K562 (cell line): ENCODE measurements at regions not wholly inside any gene's neighbourhood (a gene's known extent, or its start where the extent isn't known, plus 50 kb on each side); places are given as distances from the start of the nearest gene placed in this dataset.

Experiments
- ARNT ChIP-seq, 2 experiments: fragments of 450-650 bp; IDR thresholded peaks; 2 replicates each; pipeline ENCODE4 v1.6.1; 2016; ENCODE audit warnings: mild to moderate bottlenecking in 1 of 2
- CEBPG ChIP-seq, 3 experiments: fragments of 200-800 bp in 1 of 3; sonication (Bioruptor generic) in 1 of 3; sonication (generic) in 1 of 3; formaldehyde crosslinking in 1 of 3; IDR thresholded peaks in 2 of 3; conservative IDR thresholded peaks in 1 of 3; 2 replicates each; pipeline versions ENCODE4 v1.6.1 to v1.8.0; 2016 to 2022; ENCODE audit warnings: missing compliant biosample characterization in 2 of 3, missing genetic modification characterization in 2 of 3, mild to moderate bottlenecking in 1 of 3, missing genetic modification reagents in 1 of 3
- CSDE1 ChIP-seq, 2 experiments: fragments of 450-650 bp; IDR thresholded peaks; 2 replicates each; pipeline ENCODE4 v1.6.1; 2016; ENCODE audit warnings: mild to moderate bottlenecking in 1 of 2
- GATA2 ChIP-seq: sonication (generic); formaldehyde crosslinking; IDR thresholded peaks from 2 replicates; pipeline ENCODE4 v1.4.0; 2020; ENCODE audit warnings: mild to moderate bottlenecking, missing genetic modification reagents
- HNRNPK ChIP-seq: fragments of 200-400 bp; formaldehyde crosslinking; IDR thresholded peaks from one replicate; pipeline ENCODE4 v1.6.1; 2018; ENCODE audit warnings: mild to moderate bottlenecking, low read depth, low read length; ENCODE audit not compliant: poor library complexity, severe bottlenecking
- NBN ChIP-seq: fragments of 450-650 bp; IDR thresholded peaks from 2 replicates; pipeline ENCODE4 v1.6.1; 2016; ENCODE audit warnings: low read depth, mild to moderate bottlenecking
- NCOA1 ChIP-seq: fragments of 450-650 bp; IDR thresholded peaks from 2 replicates; pipeline ENCODE4 v1.6.1; 2016; ENCODE audit warnings: low read depth
- PHTF2 ChIP-seq: fragments of 250-450 bp; sonication (Bioruptor Pico); IDR thresholded peaks from 2 replicates; pipeline ENCODE4 v1.5.0; 2021; ENCODE audit warnings: mild to moderate bottlenecking
- RFX1 ChIP-seq: fragments of 450-650 bp; IDR thresholded peaks from 2 replicates; pipeline ENCODE4 v1.6.1; 2016; ENCODE audit warnings: mild to moderate bottlenecking, moderate library complexity
- STAT5A ChIP-seq: IDR thresholded peaks from 2 replicates; pipeline ENCODE4 v1.6.1; 2012; ENCODE audit warnings: low read length, inconsistent platforms, borderline replicate concordance
- U2AF2 ChIP-seq: fragments of 200-400 bp; formaldehyde crosslinking; optimal IDR thresholded peaks from 2 replicates; pipeline ENCODE3; 2017; ENCODE audit warnings: low read depth, mild to moderate bottlenecking, low read length
- ZNF57 ChIP-seq: fragments of 450-650 bp; formaldehyde crosslinking; IDR thresholded peaks from 2 replicates; pipeline ENCODE4 v1.4.0; 2020; ENCODE audit warnings: mild to moderate bottlenecking, moderate library complexity
- ZNF699 ChIP-seq: fragments of 250-450 bp; sonication (Bioruptor Pico); IDR thresholded peaks from 2 replicates; pipeline ENCODE4 v1.8.0; 2021; ENCODE audit warnings: mild to moderate bottlenecking, moderate library complexity; ENCODE audit not compliant: insufficient replicate concordance
- TF ChIP-seq, protein P1 (sequence below): sonication (generic); formaldehyde crosslinking; IDR thresholded peaks from 2 replicates; pipeline ENCODE4 v1.8.0; 2023; ENCODE audit warnings: mild to moderate bottlenecking, missing genetic modification reagents
- TF ChIP-seq, protein P2 (sequence below): fragments of 250-450 bp; sonication (Bioruptor Pico); IDR thresholded peaks from 2 replicates; pipeline ENCODE4 v1.6.1; 2021; ENCODE audit warnings: mild to moderate bottlenecking
- TF ChIP-seq, protein P3 (sequence below), 2 experiments: fragments of 450-650 bp; formaldehyde crosslinking in 1 of 2; IDR thresholded peaks; 2 replicates each; pipeline versions ENCODE4 v1.4.0 to v1.6.1; 2014 to 2020; ENCODE audit warnings: mild to moderate bottlenecking in 2 of 2, borderline replicate concordance in 1 of 2, low read depth in 1 of 2

DNA sequence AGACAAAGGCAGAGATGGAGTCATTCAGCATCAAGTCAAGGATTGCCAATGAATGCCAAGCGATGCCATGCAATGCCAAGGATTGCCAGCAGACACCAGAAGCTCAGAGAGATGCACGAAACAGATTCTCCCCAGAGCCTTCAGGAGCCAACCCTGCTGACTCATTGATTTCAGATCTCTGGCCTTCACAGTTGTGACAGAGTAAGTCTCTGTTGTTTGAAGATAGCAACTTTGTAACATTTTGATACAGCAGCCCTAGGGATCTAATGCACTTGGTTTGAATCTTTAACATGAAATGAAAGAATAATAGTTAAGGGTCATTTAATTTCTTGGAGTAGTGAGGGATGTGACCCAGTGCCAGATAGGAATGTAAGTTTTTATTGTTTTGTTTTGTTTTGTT is 287.4 kb upstream of the RUNX1 start (continued):
- TF ChIP-seq, protein P1, sequence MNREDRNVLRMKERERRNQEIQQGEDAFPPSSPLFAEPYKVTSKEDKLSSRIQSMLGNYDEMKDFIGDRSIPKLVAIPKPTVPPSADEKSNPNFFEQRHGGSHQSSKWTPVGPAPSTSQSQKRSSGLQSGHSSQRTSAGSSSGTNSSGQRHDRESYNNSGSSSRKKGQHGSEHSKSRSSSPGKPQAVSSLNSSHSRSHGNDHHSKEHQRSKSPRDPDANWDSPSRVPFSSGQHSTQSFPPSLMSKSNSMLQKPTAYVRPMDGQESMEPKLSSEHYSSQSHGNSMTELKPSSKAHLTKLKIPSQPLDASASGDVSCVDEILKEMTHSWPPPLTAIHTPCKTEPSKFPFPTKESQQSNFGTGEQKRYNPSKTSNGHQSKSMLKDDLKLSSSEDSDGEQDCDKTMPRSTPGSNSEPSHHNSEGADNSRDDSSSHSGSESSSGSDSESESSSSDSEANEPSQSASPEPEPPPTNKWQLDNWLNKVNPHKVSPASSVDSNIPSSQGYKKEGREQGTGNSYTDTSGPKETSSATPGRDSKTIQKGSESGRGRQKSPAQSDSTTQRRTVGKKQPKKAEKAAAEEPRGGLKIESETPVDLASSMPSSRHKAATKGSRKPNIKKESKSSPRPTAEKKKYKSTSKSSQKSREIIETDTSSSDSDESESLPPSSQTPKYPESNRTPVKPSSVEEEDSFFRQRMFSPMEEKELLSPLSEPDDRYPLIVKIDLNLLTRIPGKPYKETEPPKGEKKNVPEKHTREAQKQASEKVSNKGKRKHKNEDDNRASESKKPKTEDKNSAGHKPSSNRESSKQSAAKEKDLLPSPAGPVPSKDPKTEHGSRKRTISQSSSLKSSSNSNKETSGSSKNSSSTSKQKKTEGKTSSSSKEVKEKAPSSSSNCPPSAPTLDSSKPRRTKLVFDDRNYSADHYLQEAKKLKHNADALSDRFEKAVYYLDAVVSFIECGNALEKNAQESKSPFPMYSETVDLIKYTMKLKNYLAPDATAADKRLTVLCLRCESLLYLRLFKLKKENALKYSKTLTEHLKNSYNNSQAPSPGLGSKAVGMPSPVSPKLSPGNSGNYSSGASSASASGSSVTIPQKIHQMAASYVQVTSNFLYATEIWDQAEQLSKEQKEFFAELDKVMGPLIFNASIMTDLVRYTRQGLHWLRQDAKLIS (CRISPR knock-in tag), result no peak
- TF ChIP-seq ZNF699 (CRISPR knock-in tag), result no peak
- TF ChIP-seq STAT5A, result no peak
- TF ChIP-seq, protein P2, sequence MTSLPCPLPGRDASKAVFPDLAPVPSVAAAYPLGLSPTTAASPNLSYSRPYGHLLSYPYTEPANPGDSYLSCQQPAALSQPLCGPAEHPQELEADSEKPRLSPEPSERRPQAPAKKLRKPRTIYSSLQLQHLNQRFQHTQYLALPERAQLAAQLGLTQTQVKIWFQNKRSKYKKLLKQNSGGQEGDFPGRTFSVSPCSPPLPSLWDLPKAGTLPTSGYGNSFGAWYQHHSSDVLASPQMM (CRISPR knock-in tag), result no peak
- TF ChIP-seq, protein P3, sequence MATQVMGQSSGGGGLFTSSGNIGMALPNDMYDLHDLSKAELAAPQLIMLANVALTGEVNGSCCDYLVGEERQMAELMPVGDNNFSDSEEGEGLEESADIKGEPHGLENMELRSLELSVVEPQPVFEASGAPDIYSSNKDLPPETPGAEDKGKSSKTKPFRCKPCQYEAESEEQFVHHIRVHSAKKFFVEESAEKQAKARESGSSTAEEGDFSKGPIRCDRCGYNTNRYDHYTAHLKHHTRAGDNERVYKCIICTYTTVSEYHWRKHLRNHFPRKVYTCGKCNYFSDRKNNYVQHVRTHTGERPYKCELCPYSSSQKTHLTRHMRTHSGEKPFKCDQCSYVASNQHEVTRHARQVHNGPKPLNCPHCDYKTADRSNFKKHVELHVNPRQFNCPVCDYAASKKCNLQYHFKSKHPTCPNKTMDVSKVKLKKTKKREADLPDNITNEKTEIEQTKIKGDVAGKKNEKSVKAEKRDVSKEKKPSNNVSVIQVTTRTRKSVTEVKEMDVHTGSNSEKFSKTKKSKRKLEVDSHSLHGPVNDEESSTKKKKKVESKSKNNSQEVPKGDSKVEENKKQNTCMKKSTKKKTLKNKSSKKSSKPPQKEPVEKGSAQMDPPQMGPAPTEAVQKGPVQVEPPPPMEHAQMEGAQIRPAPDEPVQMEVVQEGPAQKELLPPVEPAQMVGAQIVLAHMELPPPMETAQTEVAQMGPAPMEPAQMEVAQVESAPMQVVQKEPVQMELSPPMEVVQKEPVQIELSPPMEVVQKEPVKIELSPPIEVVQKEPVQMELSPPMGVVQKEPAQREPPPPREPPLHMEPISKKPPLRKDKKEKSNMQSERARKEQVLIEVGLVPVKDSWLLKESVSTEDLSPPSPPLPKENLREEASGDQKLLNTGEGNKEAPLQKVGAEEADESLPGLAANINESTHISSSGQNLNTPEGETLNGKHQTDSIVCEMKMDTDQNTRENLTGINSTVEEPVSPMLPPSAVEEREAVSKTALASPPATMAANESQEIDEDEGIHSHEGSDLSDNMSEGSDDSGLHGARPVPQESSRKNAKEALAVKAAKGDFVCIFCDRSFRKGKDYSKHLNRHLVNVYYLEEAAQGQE (IDR thresholded peaks at IDR 0.05; ENCODE audit: borderline replicate concordance), result peak; percentile 9; the same call in 1 of the 2 replicates
- TF ChIP-seq, protein P3 (CRISPR knock-in tag; IDR thresholded peaks at IDR 0.05; ENCODE audit: low read depth), result no peak
- no peak for TF ChIP-seq PHTF2 (CRISPR knock-in tag)
- no peak for TF ChIP-seq RFX1
- no peak for TF ChIP-seq CSDE1 (IDR thresholded peaks at IDR 0.05)
- peak; percentile 37; the same call in 1 of the 2 replicates for TF ChIP-seq GATA2 (CRISPR knock-in tag)
- no peak for TF ChIP-seq NBN
- no peak for TF ChIP-seq HNRNPK
- TF ChIP-seq ZNF57, result no peak
- TF ChIP-seq U2AF2, result no peak
- 0 out of 4 replicates have a peak, but pooled peaks of 1 of the 2 experiments have one; percentile 63 for TF ChIP-seq ARNT (IDR thresholded peaks at IDR 0.05)
- no peak for TF ChIP-seq NCOA1
- no peak for TF ChIP-seq CEBPG (CRISPR knock-in tag; IDR thresholded peaks at IDR 0.05)
- TF ChIP-seq CEBPG (tag; conservative IDR thresholded peaks at IDR 0.05 in 1 of 2, IDR thresholded peaks at IDR 0.05 in 1 of 2), result no peak
